ENCODE measurements at regions not wholly inside any gene's neighbourhood (a gene's known extent, or its start where the extent isn't known, plus 50 kb on each side); places are given as distances from the start of the nearest gene placed in this dataset.

DNA sequence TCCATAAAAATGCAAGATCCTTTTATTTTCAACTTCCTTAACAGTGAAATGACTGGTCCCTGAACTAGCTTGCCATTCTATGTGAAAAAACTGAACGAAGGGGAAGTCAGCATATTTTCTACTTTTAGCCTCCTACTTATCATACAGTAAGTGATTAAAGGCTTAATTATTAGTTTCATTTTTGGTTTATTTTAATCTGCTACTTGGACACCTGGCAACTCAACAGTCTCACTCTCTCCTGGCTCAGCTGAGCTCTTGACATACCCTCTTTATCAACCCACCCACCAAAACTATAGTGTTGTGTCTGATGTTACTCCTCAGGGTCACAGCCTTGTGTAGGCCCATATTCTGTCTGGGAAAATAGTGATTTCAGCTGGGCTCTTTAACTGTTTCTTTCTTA is 86.2 kb upstream of the CPXCR1 start:
- no peak for DNase-seq
- no peaks in the 10 kb centered on the region for H3K27me3 Mint-ChIP-seq
- POLR2A ChIA-PET, result no interaction called here
- no peak overlapping the region for H3K27ac Mint-ChIP-seq
- CTCF ChIA-PET, result no interaction called here
- H3K9me3 Mint-ChIP-seq (ENCODE audit: low read depth), result no peaks in the 10 kb centered on the region
- no peaks in the 10 kb centered on the region for H3K4me1 Mint-ChIP-seq
- no peak for ATAC-seq
- no peaks in the 10 kb centered on the region for H3K36me3 Mint-ChIP-seq (ENCODE audit: low read depth)
- H3K4me3 Mint-ChIP-seq, result no peak overlapping the region
- intact Hi-C loops (cut with DNase I, micrococcal nuclease), result no loop called here

DNA sequence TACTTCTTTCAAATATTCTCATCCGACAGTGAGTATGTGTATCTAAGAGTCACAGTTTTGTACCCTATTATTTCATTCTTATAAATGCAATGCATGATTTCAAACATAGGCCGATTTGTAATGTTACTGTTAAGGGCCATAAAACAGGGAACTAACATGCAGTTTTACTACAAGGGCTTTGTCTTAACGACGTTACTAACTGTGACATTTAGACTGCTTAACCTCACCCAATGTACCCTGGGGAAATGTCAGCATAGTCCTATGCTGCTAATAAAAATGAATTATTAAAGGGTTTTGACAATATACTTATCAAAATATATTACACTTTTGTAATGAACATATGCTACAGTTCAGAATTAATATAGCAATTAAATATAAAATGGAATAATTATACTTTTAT is 74.8 kb upstream of the CPXCR1 start:
- H3K27ac Mint-ChIP-seq, result no peak overlapping the region
- H3K4me1 Mint-ChIP-seq, result no peaks in the 10 kb centered on the region
- no peaks in the 10 kb centered on the region for H3K27me3 Mint-ChIP-seq
- intact Hi-C loops (cut with DNase I, micrococcal nuclease), result no loop called here
- no peaks in the 10 kb centered on the region for H3K36me3 Mint-ChIP-seq (ENCODE audit: low read depth)
- no peak for ATAC-seq
- ChIA-PET CTCF (no interaction called here), POLR2A (no interaction called here)
- no peak for DNase-seq
- no peak overlapping the region for H3K4me3 Mint-ChIP-seq
- H3K9me3 Mint-ChIP-seq (ENCODE audit: low read depth), result peaks cover 5% of the 10 kb centered on the region
